HL-60 (cell line): ENCODE measurements at regions not wholly inside any gene's neighbourhood (a gene's known extent, or its start where the extent isn't known, plus 50 kb on each side); places are given as distances from the start of the nearest gene placed in this dataset.

Experiments used
- CTCF ChIP-seq: IDR thresholded peaks from one replicate; pipeline ENCODE4 v1.5.1; 2011; ENCODE audit warnings: low read length, control low read depth, inconsistent platforms; ENCODE audit not compliant: insufficient read depth
- GABPA ChIP-seq: IDR thresholded peaks from 2 replicates; pipeline ENCODE4 v1.6.1; 2012; ENCODE audit warnings: low read depth
- POLR2AphosphoS5 ChIP-seq: IDR thresholded peaks from 2 replicates; pipeline ENCODE4 v1.6.1; 2012; ENCODE audit warnings: low read depth

GRCh38 chr10:78319371-78319770, 285.7 kb downstream of the RPS24 start:
- TF ChIP-seq CTCF: no peak
- TF ChIP-seq GABPA: no peak
- 0 out of 2 replicates have a peak, but pooled peaks have one; percentile 40 for TF ChIP-seq POLR2AphosphoS5
